ENCODE measurements at regions not wholly inside any gene's neighbourhood (a gene's known extent, or its start where the extent isn't known, plus 50 kb on each side); places are given as distances from the start of the nearest gene placed in this dataset.
"Not testable (repeated sequence)": the region's sequence is repeated elsewhere in the genome, so short reads cannot be mapped to it uniquely, and the experiment has no call there.

GRCh38 chr12:131268123-131268522 is 314.4 kb downstream of the ADGRD1 start:
- TF ChIP-seq CTCF (IDR thresholded peaks at IDR 0.05; ENCODE audit: low read length); EZH2 (IDR thresholded peaks at IDR 0.05; ENCODE audit: borderline replicate concordance, low read length): not testable (repeated sequence)

Measured in OCI-LY1 (cell line).